ENCODE measurements at regions not wholly inside any gene's neighbourhood (a gene's known extent, or its start where the extent isn't known, plus 50 kb on each side); places are given as distances from the start of the nearest gene placed in this dataset.
"Not testable (repeated sequence)": the region's sequence is repeated elsewhere in the genome, so short reads cannot be mapped to it uniquely, and the experiment has no call there.

- DNase-seq (ENCODE audit: low spot score) = no peak
These were observed 786.6 kb upstream of the RAB6C start for GRCh38 chr2:129192841-129193253.

- DNase-seq (ENCODE audit: low spot score) = no peak
These were observed 785.5 kb upstream of the RAB6C start for GRCh38 chr2:129193961-129194360.

GRCh38 chr2:129199501-129199900, 780.0 kb upstream of the RAB6C start:
- DNase-seq (ENCODE audit: low spot score) = no peak

GRCh38 chr2:129201696-129202095, 777.8 kb upstream of the RAB6C start:
- DNase-seq (ENCODE audit: low spot score) = no peak

GRCh38 chr2:129203331-129203730, 776.1 kb upstream of the RAB6C start:
- no peak for DNase-seq (ENCODE audit: low spot score)

GRCh38 chr2:129204581-129204980, 774.9 kb upstream of the RAB6C start:
- not testable (repeated sequence) for DNase-seq (ENCODE audit: low spot score)

GRCh38 chr2:129205176-129205575, 774.3 kb upstream of the RAB6C start:
- DNase-seq (ENCODE audit: low spot score) = no peak

- no peak for DNase-seq (ENCODE audit: low spot score)
These were observed 773.7 kb upstream of the RAB6C start for GRCh38 chr2:129205766-129206165.

GRCh38 chr2:129212299-129212958, 767.0 kb upstream of the RAB6C start:
- no peak for DNase-seq (ENCODE audit: low spot score)

- DNase-seq (ENCODE audit: low spot score) = no peak
These were observed 755.4 kb upstream of the RAB6C start for GRCh38 chr2:129224022-129224421.

- DNase-seq (ENCODE audit: low spot score) = no peak
These were observed 755.0 kb upstream of the RAB6C start for GRCh38 chr2:129224486-129224885.

- DNase-seq (ENCODE audit: low spot score) = no peak
These were observed 750.3 kb upstream of the RAB6C start for GRCh38 chr2:129229196-129229595.

- no peak for DNase-seq (ENCODE audit: low spot score)
These were observed 749.5 kb upstream of the RAB6C start for GRCh38 chr2:129229830-129230441.

- DNase-seq (ENCODE audit: low spot score) = no peak
These were observed 747.5 kb upstream of the RAB6C start for GRCh38 chr2:129231924-129232323.

- DNase-seq (ENCODE audit: low spot score) = no peak
These were observed 746.3 kb upstream of the RAB6C start for GRCh38 chr2:129233166-129233565.

GRCh38 chr2:129233751-129234406, 745.6 kb upstream of the RAB6C start:
- no peak for DNase-seq (ENCODE audit: low spot score)

GRCh38 chr2:129236601-129237000, 742.9 kb upstream of the RAB6C start:
- no peak for DNase-seq (ENCODE audit: low spot score)

- DNase-seq (ENCODE audit: low spot score) = no peak
These were observed 741.3 kb upstream of the RAB6C start for GRCh38 chr2:129237966-129238725.

GRCh38 chr2:129239141-129239540, 740.3 kb upstream of the RAB6C start:
- DNase-seq (ENCODE audit: low spot score) = no peak

GRCh38 chr2:129240061-129240460, 739.4 kb upstream of the RAB6C start:
- DNase-seq (ENCODE audit: low spot score) = no peak

- DNase-seq (ENCODE audit: low spot score) = no peak
These were observed 737.2 kb upstream of the RAB6C start for GRCh38 chr2:129242269-129242668.

GRCh38 chr2:129247751-129248150, 731.7 kb upstream of the RAB6C start:
- no peak for DNase-seq (ENCODE audit: low spot score)

GRCh38 chr2:129248198-129248597, 731.3 kb upstream of the RAB6C start:
- no peak for DNase-seq (ENCODE audit: low spot score)
